GM21528 (cell line): ENCODE measurements at regions not wholly inside any gene's neighbourhood (a gene's known extent, or its start where the extent isn't known, plus 50 kb on each side); places are given as distances from the start of the nearest gene placed in this dataset.

ENCODE experiments used
- ATAC-seq: cut with Tn5 transposase; IDR thresholded peaks from one replicate; pipeline ENCODE4 v1.9.1; 2021; ENCODE audit warnings: mild to moderate bottlenecking, moderate library complexity; ENCODE audit not compliant: unreplicated experiment, low FRiP score

DNA sequence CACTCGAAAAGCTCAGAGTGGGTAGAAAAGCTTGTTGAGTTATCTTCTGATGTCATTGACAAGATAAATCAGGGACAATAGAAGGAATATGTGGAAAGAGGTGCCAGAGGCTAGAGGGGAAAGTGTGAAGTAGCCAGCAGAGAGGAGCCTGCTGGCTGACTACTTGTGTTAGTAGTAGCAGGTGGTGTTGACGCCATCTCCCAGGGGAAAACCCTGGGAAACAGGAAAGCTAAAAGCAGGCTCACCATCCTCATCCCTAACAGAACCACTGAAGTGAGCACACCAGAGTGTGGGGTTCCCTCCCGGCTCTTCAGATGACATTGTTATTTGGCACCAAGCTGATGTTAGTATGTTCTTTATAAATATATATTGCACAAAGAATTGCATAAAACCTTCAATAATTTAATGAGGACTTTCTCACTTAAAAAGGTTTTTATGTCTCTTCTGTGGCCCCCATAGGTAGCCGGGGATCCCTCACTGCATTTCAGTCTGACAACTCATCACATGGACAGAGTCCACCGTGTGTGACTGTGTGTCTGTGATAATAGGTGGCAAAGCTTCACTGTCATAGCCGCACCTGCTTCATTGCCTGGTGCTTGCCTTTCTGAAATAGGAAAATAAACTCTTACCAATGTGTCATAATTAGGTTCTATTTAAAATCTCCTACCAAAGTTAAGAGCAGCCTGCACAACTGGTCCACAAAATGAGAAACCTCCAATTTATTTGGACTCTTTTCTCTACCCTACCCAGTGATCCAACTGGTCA lies 63.2 kb upstream of the TOP3B start:
- no peak for ATAC-seq

DNA sequence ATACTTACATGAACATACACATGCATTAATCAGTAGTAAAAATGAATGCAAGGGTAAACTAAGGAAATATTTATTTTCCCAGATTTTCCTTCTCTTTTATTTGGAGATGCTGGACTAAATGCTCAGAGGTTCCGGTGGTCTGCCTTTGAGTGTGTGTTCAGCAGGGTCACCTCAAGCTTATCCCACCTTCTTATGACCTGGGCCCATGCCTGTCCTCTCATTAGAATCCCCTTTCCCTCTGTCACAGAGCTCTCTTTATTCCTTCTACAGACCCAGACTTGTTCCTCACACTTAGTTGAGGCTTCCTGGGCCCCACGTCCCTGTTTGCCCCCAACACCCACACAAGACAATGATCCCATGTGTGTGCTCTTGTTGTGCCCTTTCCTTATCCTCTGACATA lies 61.6 kb upstream of the TOP3B start:
- no peak for ATAC-seq

DNA sequence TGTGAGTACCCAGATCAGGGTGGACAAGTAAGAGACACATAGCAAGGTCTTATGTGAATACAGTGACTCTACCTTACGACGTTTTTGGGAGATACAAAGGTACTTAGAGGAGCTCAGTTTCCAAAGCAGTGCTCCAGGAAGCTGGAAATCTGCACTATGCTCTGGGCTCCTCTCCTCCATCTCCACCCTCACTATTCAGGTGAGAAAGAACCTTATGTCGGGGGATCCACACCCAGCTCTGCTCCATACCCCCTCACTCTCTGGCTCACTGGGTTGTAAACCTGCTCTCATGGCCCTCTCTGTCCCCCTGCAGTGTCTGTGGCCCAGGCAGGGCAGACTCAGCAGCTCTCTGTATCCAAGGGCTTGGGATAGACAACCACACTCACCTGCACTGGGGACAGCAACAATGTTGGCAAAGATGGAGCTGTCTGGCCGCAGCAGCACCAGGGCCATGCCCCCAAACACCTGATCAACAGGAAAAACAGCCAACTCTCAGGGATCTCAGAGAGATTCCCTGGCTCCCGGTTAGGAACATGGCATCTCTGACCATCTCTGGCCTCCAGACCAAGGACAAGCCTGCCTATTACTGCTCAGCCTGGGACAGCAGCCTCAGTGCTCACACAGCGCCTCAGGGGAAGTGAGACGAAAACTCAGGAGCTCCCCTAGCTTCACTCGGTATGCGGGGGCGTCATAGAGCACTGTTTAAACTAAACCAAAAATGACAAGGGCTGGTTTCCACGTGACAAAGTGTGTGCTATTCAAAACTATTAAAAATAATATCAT lies 60.9 kb upstream of the TOP3B start:
- ATAC-seq, result no peak

DNA sequence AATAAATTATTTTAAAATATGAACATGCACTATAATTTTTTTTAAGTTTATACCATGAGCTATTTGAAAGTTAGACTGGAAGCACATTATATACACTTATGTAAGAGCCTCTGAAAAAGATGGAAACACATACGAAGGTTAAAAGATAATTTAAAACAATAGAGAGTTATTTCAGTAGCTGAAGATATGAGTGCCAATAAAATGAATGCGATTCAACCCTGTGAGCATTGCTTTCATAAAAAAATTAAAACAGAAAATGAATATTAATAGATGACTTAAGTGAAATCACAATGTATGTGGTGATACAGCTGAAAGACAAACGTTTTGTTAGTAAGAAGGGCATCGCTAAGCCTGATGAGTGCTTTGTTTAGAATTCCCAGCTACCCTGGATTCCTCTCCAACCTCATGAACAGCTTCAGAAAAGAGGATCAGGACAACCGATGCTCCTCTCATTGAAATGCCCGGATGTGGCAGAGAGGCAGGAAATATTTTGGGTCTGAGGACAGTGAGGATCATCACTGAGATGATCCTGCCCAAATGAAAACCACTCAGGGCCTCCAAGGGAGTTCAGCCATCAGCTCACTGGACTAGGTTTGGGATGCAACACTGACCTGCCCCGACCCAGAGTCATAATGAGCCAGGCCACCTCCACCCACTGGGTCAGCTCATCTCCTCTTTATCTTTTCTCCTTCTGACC lies 60.2 kb upstream of the TOP3B start:
- no peak for ATAC-seq

DNA sequence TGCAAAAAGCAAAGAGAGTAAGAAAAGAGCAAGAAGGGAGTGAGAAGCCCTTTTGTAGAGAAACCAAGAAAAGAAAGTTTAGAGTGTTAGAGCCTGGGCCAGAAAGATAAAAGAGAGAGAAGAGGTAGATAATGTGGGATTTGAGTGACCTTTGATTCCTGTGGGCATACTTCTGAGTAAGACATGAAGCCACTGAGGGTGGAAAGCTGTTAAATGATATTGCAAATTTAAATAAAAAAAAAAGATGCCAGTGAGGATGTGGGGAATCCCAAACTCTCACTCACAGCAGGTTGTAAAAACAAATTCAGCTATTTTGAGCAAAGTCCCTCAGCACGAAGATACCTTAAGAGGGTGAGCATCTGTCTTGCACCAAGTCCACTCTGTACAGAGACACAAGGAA lies 59.4 kb upstream of the TOP3B start:
- no peak for ATAC-seq

DNA sequence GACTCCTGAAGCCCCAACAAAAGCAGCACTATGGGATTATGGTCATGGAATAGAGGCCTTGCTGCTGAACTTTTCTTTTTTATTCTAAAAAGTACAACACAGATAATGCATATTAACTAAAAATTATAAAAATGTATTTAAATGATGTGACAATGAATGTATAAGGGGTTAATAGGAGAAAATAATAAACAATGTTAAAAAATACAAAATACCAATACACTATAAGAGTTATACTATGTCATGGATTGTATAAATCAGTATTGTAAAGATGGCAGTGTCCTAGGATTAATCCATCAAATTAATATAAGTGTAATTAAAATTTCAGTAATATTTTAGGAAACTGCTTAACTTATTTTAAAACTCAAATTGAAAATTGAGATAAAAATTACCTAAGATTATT lies 58.3 kb upstream of the TOP3B start:
- ATAC-seq, result no peak

DNA sequence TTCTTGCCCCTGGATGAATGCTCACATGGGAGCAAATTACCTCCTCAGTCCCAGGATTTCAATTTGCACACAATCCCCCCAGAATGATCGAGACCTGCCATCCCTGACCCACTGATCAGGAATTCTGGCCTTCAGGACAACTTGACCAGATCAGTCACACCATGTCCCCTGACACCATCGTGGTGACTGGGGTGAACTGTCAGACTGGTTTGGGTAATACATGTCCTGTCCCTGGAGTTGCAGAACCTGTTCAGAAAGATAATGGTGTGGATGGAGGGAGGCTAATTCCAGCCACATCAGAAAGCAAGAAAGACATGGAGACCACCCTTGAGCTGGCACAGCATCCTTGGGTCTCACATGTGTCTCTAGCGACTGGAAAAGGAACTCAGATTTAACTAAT lies 57.9 kb upstream of the TOP3B start:
- no peak for ATAC-seq

DNA sequence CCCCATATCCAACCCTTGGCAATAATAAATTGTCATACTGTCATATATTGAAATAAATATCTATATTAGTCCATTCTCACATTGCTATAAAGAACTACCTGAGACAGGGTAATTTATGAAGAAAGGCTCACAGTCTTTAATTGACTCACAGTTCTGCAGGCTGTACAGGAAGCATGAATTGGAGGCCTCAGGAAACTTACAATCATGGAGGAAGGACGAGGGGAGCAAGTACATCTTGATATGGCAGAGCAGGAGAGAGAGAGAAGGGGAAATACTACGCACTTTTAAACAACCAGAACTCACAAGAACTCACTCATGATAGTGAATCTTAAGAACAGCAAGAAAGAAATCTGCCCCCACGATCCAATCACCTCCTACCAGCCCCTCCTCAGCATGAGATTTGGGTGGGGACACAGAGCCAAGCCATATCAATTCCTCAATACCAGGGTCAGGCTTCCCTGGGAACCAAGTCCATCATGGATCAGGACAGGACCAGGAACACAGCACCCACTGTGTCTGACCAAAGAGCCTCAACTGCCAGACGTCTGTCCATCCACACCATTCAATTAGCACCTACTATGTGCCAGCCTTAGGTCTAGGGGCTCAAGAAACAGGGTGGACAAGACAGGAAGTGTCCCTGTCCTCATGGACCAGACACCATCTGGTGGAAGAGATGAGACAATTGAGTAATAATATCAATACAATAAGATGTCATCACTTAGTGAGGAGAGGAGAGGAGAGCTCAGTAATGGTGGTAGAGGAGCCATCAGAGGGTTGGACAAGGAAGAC lies 56.9 kb upstream of the TOP3B start:
- ATAC-seq, result no peak

DNA sequence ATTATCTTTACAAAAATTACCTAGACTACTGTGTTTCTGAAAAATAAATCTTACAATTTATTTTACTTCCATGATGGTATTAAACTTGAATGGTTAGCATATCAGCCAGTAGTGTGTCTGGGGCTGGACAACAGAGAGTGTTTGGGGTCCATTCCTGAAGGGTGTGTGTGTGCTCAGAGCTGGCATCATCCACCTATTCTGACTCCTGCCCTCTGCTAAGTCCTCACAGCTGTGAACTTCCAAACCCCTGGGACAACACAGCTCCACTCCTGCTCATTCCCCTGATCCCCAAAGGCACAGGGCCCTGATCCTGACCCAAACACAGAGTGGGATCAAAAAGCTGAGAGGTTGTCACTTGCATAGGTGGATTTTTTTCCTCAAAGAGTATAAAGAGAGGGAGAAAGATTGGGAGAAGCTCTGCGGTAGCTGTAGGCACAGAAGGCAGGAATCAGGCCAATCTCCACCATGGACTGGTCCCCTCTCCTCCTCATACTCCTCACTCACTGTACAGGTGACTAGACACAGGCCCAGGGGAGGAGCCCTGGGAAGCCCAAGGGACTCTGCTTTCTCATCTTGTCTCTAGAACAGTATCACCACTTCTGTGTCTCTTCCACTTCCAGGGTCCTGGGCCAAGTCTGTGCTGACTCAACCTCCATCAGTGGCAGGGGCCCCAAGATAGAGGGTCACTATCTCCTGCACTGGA lies 55.7 kb upstream of the TOP3B start:
- ATAC-seq, result no peak

DNA sequence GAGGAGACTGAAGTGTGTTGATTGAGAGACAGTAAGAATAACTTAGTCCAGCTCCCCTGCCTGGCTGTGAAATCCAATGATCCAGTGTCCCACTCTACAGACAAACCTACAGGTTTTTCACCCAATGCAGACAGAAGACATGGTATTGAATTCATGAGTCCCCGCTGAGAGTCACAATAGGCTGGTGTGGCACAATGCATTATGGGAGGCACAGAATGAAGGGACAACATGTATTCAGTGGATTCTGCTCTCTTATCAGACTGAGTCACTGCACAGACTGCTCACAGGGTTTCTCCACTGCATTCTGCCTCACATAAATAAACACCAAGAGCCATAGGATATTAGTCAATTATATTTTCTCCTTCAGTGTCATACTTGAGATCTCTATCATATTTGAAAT lies 55.2 kb upstream of the TOP3B start:
- no peak for ATAC-seq

DNA sequence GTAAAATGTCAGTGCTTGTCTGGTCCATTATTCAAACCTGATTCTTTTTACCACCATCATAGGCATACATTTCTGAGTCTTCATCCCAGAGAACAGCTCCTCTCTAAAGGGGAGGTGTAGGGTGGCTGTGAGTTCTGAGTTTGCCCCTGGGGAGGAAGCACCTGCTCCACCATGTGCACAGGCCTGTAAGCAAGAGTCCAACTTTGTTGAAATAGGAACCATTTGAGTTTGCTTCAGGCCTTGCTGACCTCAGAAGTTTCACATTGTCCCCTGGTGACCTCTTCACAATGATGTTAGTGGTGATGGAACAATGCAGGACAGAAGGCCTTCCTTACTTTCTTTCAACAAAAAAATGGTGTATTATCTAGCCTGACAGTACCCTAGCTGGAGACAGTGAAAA lies 54.6 kb upstream of the TOP3B start:
- no peak for ATAC-seq

DNA sequence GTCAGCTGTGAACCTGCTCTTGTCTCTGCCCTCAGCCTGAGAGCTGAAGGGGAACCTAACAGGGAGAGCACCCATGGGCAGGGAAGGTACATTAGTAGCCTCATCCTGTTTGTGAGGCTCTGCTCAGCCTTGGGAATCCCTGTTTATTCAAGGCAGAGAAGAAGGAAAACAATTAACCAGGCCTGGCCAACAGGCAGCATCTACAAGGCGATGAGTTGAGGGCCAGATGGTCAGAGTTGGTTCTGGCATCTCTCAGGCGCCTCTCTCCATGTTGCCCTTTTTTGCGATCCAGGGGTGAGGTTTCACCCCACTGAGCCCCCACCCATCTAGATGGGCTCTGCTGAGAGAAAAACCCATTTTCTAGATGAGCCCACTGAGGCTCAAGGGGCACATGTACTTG lies 54.0 kb upstream of the TOP3B start:
- ATAC-seq, result no peak

DNA sequence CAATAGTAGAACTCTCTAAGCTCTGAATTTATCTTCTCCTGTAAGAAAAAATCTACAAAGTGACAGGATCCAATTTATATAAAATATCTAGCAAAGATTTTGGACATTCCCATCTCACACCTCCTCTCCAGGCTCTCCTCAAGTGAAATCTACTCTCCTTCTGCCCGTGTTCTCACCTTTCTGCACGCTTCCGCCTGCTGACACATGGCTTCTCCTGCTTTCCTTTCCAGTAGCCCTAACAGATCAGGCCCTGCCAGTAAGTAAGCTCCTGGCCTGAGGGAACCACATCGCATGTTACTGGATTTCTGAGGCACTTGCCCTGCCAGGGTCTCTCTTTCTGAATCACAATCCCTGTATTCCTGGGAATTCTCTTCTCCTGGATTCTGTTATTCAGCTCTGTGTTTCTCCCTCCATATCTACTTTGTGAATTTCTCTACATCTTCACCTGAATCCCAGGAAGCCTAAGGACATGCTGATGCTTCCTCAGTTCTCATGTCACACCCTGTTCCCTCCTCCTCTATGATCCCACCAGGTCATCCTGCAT lies 53.3 kb upstream of the TOP3B start:
- ATAC-seq, result no peak

DNA sequence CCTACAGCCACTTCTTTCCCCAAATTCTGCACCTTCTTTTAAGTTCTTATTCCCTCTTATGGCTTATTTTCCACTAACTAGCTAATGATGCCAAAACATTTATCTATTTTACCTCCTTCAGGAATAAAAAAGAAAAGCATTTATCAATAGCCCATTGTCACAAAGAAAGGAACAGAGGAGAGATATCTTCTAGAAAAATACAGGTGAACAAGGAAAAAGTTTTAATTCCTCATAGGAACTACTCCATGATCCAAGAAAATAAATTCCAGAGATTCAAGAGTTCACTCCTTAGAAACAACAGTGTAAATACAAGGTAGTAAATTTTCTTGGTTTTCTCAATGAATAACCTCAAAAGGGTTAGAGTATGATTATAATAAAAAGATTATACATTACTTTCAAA lies 52.6 kb upstream of the TOP3B start:
- ATAC-seq, result no peak

DNA sequence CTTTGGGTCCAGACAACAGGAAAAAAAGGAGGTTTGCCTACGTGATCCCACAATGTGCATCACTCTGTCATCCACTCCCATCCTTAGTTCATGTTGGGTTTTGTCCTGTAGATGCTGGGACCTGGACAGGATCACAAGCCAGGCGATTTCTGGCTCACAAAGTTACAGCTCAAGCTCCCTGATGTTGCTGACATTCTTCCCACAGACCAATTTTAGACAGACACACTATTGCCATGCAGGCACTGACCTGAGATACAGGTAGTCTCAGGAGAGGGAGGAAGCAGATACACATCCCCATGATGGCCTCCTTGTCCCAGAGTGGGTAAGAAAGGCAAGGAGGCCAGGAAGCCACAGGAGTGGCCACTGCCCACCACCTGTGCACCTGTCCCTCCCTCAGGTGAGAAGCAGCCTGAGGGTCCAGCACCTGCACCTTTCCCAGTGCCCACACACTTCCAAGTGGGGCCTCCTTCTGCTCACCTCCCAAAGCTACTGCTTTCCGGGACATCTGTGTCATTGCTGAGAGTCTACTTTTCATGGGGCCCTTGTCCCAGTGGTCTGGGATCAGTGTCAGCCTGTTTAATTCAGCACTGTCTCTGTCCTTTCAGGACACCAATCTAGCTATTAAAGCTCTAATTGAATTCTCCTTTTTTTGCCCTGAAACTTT lies 52.0 kb upstream of the TOP3B start:
- no peak for ATAC-seq

DNA sequence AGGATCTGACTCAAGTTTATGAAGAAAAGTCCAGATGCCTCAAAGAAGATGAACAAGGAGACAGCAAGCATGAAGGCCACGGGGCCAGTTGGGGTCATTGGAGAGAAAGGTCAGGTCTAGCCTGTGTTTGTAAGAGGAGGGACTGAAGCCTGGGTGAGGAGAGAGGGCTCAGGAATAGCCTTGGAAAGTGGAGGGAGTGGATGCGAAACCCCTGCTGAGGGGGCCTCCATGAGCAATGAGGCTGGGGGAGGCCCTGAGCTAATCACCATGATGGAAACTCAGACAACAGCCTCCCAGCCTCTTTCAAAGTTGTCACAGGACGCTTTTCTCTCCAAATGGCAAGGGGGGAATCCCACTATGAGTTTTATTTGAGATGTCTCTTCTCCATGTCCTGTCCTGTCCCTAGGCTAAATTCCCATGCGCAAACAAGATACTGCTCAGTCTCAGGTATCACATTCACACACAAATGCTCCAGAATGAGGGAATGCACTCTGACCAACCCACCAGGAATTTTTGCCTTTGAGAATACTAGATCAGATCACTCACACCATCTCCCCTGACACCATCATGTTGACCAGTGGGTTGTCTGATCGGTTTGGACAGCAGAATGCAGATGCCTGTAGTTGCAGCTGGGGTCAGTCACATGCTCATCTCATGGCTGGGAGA lies 51.3 kb upstream of the TOP3B start:
- no peak for ATAC-seq

DNA sequence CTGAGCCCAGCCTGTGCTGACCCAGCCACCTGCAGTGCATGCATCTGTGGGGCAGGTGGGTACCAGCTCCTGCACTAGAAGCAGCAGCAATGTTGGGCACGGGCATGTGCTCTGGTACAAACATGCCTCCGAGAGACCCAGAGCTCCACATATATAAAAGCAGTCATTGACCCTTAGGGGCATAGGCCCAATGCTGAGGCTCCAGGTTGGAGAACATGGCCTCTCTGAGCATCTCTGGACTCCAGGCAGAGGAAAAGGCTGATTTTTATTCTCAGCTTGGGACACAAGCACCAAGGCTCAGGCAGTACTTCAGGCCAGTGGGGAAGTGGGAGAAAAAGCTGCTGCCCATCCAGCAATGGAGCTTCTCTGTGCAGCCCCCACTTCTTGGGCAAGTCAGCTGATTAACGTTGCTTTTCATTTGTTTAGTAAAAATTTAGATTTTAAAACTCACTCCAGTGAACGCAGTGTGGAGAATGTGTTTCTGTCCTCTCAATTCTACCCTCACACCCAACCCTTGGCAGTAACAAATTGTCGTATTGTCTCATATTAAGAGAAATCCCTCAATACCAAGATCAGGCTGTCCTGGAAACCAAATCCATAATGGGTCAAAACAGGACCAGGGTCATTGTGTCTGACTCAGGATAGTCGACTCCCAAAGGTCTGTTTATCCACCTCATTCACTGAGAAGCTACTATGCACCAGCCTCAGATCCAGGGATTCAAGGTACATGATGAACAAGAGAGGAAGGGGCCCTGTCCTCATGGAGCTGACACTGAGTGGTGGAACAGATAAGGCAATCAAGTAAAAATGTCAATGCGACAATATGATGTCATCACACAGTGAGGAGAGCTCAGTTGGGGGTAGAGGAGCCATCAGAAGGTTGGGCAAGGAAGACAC lies 50.6 kb upstream of the TOP3B start:
- ATAC-seq, result no peak
